ENCODE measurements at regions not wholly inside any gene's neighbourhood (a gene's known extent, or its start where the extent isn't known, plus 50 kb on each side); places are given as distances from the start of the nearest gene placed in this dataset.
A peak's percentile ranks its signal among the peaks of the same experiment; 100 is the strongest.
"Not testable (repeated sequence)": the region's sequence is repeated elsewhere in the genome, so short reads cannot be mapped to it uniquely, and the experiment has no call there.

DNA sequence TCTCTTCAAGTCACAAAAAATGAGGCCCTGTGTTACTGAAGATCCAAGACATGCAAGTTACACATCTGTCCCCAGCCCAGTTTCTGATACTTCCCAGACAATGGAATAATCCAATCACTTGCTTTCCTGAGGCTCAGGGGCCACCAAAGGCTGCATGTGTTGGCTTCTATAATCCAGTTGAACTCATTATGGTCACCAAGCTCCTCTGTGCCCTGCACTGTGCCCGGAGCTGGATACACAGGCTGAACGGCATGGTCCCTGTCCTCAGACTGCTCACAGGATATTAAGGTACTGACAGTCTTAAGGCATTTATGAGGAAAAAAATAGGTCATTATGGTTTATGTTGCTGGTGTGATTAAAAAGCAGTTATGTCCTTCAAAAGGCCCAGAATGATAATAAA is 117.0 kb upstream of the SYT6 start:
- no peak for DNase-seq (ENCODE audit: insufficient read length, low spot score)
- no peak for FAIRE-seq

DNA sequence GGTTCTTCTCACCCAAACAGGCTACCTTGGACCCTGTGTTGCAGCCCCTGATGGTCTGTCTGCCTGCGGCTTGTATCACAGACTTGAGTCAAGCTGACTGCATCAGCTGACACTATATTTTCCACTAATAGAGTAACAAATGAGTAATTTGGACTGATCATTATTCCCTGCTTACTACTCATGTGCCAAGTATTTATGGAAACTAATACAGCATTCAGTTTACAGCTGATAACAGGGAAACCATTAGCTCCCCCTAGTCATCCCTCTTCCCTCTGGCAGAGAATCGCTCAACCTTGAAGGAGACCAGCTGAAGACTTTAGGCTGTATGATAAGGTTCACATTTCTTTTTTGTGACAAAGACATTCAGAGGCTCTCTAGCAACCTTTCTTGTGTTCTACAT is 116.6 kb upstream of the SYT6 start:
- no peak for DNase-seq (ENCODE audit: insufficient read length, low spot score)

GRCh38 chr1:114269539-114269938 is 115.9 kb upstream of the SYT6 start:
- no peak for FAIRE-seq
- DNase-seq (ENCODE audit: insufficient read length, low spot score), result no peak

More for the DNA sequence above, 116.6 kb upstream of the SYT6 start:
- FAIRE-seq, result no peak

GRCh38 chr1:114263343-114263742 is 109.7 kb upstream of the SYT6 start:
- FAIRE-seq, result peak; percentile 91

DNA sequence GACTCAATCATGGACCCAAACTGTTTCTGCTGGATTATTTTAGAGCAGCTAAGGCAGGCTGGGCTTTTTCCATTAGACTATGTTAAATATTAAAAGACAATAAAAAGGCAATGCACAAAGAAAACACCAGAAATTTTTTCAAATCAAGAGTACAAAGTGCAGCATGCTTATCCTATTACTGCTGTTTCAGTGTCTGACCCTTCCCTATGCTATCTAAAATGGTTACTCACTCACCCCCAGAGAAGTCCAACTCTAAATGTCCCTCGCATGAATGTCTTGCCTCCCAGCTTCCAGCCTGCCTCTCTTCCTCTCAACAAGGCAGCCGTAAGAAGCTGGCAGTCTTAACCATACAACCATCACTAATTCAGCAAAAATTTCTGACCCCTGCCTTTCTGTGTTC is 108.7 kb upstream of the SYT6 start:
- no peak for DNase-seq (ENCODE audit: insufficient read length, low spot score)
- no peak for FAIRE-seq

More at GRCh38 chr1:114263343-114263742, 109.7 kb upstream of the SYT6 start:
- peak; percentile 40 for DNase-seq (ENCODE audit: insufficient read length, low spot score)

DNA sequence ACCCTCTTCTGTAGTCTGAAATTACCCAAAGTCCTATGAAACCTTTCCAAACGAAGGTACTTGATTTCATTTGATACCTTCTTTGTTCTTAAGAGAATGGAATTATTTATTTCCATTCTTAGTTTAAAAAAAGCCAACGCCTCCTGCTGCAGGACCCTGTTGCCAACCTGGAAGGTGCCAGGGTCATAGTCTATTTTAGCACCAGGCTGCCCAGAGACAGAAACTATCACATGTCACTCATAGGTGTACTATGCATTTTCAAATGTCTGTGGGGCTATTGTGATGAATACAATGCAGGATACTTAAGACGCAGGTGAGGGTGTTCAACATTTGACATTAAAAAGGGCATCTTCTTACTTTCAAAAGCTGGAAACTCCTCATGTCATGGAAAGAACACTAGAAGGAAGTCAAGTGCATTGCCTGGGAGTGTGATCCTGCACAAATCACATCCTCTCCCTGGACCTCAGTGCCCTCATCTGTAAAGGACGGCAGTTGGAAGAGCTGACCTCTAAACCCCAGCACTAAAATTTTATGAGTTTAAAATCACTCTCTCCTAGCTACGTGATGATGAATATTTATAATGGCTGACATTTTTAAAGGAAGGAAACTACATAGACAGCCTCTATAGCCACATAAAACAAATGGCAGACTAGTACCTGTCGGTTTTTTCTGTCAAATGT is 107.3 kb upstream of the SYT6 start:
- DNase-seq (ENCODE audit: insufficient read length, low spot score) (no peak), FAIRE-seq (no peak)

- DNase-seq (ENCODE audit: insufficient read length, low spot score) (no peak), FAIRE-seq (no peak)
Measured at GRCh38 chr1:114259511-114260160, 106.0 kb upstream of the SYT6 start.

DNA sequence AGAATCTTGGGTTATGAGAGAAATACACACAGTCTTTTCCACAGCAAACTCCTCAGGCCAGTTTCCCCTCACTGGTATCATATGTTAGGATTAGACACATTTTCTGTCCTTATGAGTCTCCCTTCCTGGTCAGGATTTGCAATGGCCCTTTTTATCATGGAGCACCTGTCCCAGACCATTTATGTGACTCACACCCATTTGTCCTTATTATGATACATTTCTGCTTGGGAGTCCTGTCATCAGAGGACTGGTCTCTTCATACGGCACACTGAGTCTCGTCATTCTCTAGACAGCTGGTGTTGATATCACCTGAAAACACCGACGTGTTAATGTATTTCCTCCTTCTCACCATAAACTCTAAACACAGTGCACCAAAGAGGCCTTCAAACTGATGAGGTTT is 105.0 kb upstream of the SYT6 start:
- FAIRE-seq (no peak), DNase-seq (ENCODE audit: insufficient read length, low spot score) (no peak)

DNA sequence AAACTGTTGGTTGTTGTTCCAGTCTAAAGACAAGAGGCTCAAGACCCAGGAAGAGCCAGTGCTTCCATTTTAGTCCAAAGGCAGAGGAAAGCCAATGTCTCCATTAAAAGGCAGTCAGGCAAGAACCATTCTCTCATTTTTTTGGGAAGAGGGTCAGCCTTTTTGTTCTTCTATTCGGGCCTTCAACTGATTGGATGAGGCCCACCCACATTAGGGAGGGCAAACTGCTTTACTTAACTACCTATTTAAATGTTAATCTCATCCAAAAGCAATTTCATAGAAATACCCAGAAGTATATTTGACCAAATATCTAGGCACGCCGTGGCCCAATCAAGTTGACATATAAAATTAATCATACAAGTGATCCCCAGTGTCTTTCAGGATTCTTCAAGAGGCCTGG is 104.4 kb upstream of the SYT6 start:
- no peak for DNase-seq (ENCODE audit: insufficient read length, low spot score)
- no peak for FAIRE-seq

- DNase-seq (ENCODE audit: insufficient read length, low spot score) (no peak), FAIRE-seq (no peak)
Measured at GRCh38 chr1:114257554-114257953, 103.9 kb upstream of the SYT6 start.

DNA sequence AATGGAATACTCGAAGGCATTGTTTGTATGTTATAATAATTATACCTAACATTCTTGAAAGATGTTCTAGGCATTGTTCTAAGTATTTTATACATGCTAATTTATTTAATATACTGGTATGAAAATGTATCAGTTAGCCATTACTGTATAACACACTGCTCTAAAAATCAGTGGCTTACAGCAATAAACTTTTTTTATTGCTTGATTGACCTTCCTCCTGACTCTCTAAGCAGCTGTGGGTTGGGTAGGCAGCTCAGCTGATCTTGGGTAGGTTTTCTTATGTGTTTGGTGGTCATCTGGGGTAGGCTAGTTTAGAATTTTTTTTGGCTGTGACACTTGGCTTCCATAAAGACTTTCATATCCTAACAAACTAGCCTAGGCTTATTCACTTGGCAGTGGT is 100.2 kb upstream of the SYT6 start:
- FAIRE-seq, result no peak
- DNase-seq (ENCODE audit: insufficient read length, low spot score), result no peak

- FAIRE-seq (no peak), DNase-seq (ENCODE audit: insufficient read length, low spot score) (no peak)
Measured at GRCh38 chr1:114251573-114251939, 97.9 kb upstream of the SYT6 start.

DNA sequence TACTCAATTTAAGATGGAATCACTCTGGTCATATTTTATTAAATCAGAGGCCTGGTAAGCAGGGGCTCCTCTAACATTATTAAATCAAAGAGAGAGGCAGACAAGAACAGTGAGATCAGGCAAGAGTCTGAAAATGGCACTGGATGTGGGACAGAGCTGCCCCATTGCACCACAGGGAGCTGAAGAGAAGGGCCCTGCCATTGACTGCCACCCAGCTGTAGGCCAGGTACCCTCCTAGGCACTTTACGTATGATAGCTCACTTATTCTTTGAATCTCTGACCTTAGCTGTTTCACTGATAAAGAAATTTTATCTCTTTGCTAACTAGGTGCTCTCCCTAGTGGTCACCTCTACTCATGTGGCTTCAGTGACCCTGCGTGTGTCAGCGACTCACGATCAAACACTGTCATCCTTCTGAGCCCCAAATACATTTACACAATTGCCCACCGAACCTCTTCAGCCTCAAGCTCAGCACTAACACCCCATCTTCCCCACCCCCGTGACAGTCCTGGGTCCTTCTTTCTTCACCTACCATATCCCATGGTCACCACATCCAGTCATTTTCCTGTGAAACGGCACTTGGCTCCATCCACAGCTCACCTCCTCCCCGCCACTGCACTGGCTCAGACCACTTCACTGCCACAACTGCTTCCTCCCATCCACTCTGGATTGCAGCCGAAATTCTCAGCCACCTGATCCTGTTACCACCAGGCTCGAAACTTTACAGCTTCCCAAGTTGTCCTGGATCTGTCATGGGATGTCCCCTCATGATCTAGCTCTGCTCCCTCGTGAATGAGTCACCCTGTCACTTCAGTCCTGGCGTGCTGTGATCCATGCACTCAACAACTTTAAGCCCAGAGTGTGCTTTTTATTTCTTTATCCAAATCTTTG is 97.3 kb upstream of the SYT6 start:
- DNase-seq (ENCODE audit: insufficient read length, low spot score) (no peak), FAIRE-seq (no peak)

DNA sequence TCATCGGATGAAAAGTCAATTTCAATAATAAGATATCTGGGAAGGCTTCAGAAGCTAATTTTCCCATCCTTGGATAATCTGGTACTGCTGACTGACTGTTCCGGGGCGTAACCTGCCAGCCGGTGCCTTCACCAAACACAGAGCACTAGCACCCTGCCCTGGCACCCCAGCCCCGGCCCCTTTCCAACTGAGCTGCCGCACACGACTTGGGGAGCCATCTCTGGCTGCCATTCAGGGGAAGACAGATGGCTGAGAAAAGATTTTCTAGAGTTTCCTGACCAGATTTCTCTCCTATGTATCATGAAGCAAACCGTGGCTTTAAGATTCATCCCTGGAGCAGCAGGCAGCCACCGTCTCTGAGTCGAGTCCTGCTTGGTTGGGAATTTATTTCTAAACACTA is 96.0 kb upstream of the SYT6 start:
- no peak for DNase-seq (ENCODE audit: insufficient read length, low spot score)
- no peak for FAIRE-seq

- no peak for FAIRE-seq
- no peak for DNase-seq (ENCODE audit: insufficient read length, low spot score)
Measured at GRCh38 chr1:114248162-114248561, 94.5 kb upstream of the SYT6 start.

DNA sequence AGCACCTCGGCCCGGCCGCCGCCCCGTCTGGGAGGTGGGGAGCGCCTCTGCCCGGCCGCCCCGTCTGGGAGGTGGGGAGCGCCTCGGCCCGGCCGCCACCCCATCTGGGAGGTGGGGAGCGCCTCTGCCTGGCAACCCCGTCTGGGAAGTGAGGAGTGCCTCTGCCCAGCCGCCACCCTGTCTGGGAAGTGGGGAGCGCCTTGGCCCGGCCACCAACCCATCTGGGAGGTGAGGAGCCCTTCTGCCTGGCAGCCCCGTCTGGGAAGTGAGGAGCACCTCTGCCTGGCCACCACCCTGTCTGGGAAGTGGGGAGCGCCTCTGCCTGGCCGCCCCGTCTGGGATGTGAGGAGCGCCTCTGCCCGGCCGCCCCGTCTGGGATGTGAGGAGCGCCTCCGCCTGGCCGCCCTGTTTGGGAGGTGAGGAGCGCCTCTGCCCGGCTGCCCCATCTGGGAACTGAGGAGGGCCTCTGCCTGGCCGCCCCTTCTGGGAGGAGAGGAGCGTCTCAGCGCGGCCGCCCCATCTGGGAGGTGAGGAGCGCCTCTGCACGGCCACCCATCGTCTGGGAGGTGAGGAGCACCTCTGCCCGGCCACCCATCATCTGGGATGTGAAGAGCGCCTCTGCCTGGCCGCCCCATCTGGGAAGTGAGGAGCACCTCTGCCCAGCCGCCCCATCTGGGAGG is 89.0 kb upstream of the SYT6 start:
- not testable (repeated sequence) for FAIRE-seq; DNase-seq (ENCODE audit: insufficient read length, low spot score)

DNA sequence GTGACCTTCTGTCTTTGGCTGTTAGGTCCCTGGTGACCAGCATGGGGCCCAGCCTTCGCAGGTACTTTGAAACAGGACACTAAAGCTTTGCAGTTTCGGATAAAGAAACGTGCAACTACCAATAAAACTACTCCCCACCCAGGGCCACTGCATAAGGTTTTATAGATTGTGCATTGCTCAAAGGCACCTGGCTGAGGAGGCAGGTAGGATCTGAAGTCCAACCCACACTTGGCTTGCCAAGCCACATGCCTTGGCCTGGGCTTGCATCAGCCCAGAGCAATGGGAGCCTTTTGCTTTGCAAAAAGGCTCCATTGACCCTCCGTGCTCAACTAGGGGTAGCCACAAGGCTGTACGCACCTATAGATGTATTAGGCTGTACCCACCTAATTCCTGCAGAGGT is 84.4 kb upstream of the SYT6 start:
- FAIRE-seq, result no peak
- DNase-seq (ENCODE audit: insufficient read length, low spot score), result no peak

- DNase-seq (ENCODE audit: insufficient read length, low spot score), result no peak
- FAIRE-seq, result no peak
Measured at GRCh38 chr1:114236517-114236916, 82.8 kb upstream of the SYT6 start.

- no peak for DNase-seq (ENCODE audit: insufficient read length, low spot score)
- FAIRE-seq, result no peak
Measured at GRCh38 chr1:114235960-114236359, 82.3 kb upstream of the SYT6 start.

GRCh38 chr1:114235281-114235680 is 81.6 kb upstream of the SYT6 start:
- no peak for FAIRE-seq
- DNase-seq (ENCODE audit: insufficient read length, low spot score), result no peak

Data from GM19239 (cell line).